ENCODE measurements at regions not wholly inside any gene's neighbourhood (a gene's known extent, or its start where the extent isn't known, plus 50 kb on each side); places are given as distances from the start of the nearest gene placed in this dataset.
"Not testable (repeated sequence)": the region's sequence is repeated elsewhere in the genome, so short reads cannot be mapped to it uniquely, and the experiment has no call there.

- DNase-seq: no peak
These were observed 345.7 kb downstream of the UTRN start for GRCh38 chr6:144630857-144631256.

GRCh38 chr6:144632266-144632665, 347.1 kb downstream of the UTRN start:
- DNase-seq: no peak

- no peak for DNase-seq
These were observed 348.8 kb downstream of the UTRN start for GRCh38 chr6:144633886-144634285.

- no peak for DNase-seq
These were observed 349.2 kb downstream of the UTRN start for GRCh38 chr6:144634371-144634770.

- no peak for DNase-seq
These were observed 349.9 kb downstream of the UTRN start for GRCh38 chr6:144635051-144635450.

GRCh38 chr6:144636025-144636424, 350.9 kb downstream of the UTRN start:
- DNase-seq: not testable (repeated sequence)

- DNase-seq: peak; percentile 47
These were observed 352.4 kb downstream of the UTRN start for GRCh38 chr6:144637541-144637940.

GRCh38 chr6:144639654-144640053, 354.5 kb downstream of the UTRN start:
- no peak for DNase-seq

GRCh38 chr6:144641286-144641685, 356.2 kb downstream of the UTRN start:
- no peak for DNase-seq

GRCh38 chr6:144644776-144645175, 359.6 kb downstream of the UTRN start:
- no peak for DNase-seq

GRCh38 chr6:144646093-144647056, 361.2 kb downstream of the UTRN start:
- DNase-seq: no peak

- no peak for DNase-seq
These were observed 362.4 kb downstream of the UTRN start for GRCh38 chr6:144647406-144647964.

GRCh38 chr6:144647971-144648651, 363.0 kb downstream of the UTRN start:
- no peak for DNase-seq

- no peak for DNase-seq
These were observed 363.9 kb downstream of the UTRN start for GRCh38 chr6:144649085-144649484.

GRCh38 chr6:144651234-144651633, 366.1 kb downstream of the UTRN start:
- no peak for DNase-seq

GRCh38 chr6:144652292-144652891, 367.3 kb downstream of the UTRN start:
- DNase-seq: no peak

GRCh38 chr6:144653885-144654505, 368.9 kb downstream of the UTRN start:
- DNase-seq: no peak

GRCh38 chr6:144654506-144654905, 369.4 kb downstream of the UTRN start:
- no peak for DNase-seq

GRCh38 chr6:144655376-144655775, 370.2 kb downstream of the UTRN start:
- DNase-seq: no peak

- peak; percentile 38 for DNase-seq
These were observed 372.6 kb downstream of the UTRN start for GRCh38 chr6:144657691-144658090.

- DNase-seq: no peak
These were observed 374.4 kb downstream of the UTRN start for GRCh38 chr6:144659202-144660182.
